Islet of Langerhans (tissue), 1 donor: ENCODE measurements at regions not wholly inside any gene's neighbourhood (a gene's known extent, or its start where the extent isn't known, plus 50 kb on each side); places are given as distances from the start of the nearest gene placed in this dataset.

Experiments
- FAIRE-seq: peaks from one replicate; lab custom pipeline; 2011; peaks lifted over from hg19 to GRCh38; lab: Jason Lieb, UNC

DNA sequence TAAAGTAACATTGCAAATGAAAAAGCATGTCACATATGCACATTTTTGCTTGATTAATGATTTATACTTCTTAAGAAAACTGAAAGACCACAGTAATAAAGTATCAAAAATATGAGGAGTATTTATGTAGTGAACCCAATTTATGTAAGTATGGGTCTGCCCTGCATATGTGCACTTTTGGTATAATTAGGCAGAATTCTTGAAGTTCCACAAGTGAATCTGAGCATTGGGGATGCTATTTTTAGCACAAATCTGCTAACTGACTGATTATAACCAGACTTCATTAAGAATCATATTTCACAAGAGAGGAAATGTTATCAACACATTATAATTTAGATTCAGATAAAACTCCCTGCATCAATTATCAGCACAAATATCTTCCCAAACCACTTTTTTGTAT, 407.1 kb upstream of the LRRC4C start:
- no peak for FAIRE-seq

DNA sequence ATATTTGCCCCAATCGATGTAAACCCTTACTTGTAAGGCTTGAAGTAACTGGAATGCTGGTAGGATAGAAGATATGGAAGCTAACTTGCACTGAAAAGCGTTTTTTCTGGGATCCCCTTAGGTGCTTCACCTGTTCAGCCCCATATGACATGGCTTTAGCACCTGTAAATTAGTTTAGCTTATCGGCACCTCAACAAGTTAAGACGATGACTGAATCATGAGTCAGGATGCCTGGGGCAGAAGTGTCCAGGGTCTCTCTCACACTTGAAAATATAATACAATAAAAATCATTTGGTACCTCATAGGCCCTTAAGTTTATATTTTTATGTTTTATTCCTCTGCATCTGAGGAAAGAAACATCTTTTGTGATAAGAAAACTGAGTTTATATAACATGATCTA, 409.2 kb upstream of the LRRC4C start:
- no peak for FAIRE-seq

GRCh38 chr11:41872426-41872825, 413.0 kb upstream of the LRRC4C start:
- no peak for FAIRE-seq

DNA sequence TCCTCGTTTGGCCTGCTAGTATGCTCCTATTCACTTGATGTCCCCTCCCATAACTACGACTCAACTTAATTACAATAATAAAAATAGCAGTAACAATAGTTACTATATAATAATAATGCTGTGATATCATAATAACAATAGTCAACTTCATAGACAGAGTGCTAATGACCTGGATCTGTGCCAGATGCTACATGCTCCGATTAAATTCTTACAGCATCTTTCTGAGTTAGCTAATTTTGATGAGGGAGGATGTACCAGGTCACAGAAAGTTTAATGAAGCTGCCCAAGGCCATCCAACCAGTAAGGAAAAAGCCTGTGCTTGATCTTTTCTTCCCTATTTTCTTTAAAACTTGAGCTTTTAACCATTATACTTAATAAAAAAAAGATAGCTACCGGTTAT, 413.4 kb upstream of the LRRC4C start:
- FAIRE-seq = no peak

GRCh38 chr11:41878095-41878494, 418.6 kb upstream of the LRRC4C start:
- FAIRE-seq = no peak

DNA sequence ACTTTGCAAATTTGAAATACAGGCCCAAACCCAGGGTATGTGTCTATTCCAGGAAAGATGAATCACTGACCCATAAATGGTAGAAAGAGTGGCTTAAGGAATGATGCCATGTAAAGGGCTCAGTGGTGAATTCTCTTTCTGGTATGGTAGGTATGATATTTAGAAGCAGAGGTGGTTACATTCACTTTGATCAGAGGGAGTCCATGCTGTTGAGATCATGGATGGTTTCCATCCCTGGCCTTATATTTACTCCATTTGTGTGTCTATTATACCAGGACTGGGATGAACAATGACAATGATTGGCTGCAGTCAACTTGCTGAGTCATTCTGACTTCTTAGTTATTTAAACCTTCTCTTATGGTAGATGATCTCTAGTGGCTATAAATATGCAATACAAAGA, 419.8 kb upstream of the LRRC4C start:
- no peak for FAIRE-seq

GRCh38 chr11:41895081-41895480, 435.6 kb upstream of the LRRC4C start:
- FAIRE-seq = no peak

DNA sequence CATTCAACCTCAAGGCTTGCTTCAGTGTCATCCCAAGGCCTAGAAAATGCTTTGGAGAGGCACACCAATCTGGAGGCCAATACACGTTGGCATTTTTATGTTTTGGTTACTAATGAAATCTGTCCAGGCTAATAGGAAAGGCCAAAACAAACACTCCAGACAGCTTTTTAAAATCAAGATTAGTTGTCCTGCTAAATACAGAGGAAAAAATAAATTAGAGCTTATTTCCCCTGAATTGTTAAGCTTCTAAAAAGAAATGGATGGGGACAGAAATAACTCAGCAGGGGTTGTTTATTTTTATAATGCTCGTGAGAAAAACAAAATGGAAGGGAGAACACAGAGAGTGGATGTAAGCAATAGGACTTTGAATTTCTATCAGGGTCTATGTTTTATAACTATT, 438.5 kb upstream of the LRRC4C start:
- FAIRE-seq = no peak

GRCh38 chr11:41917900-41918299, 458.4 kb upstream of the LRRC4C start:
- FAIRE-seq = no peak

DNA sequence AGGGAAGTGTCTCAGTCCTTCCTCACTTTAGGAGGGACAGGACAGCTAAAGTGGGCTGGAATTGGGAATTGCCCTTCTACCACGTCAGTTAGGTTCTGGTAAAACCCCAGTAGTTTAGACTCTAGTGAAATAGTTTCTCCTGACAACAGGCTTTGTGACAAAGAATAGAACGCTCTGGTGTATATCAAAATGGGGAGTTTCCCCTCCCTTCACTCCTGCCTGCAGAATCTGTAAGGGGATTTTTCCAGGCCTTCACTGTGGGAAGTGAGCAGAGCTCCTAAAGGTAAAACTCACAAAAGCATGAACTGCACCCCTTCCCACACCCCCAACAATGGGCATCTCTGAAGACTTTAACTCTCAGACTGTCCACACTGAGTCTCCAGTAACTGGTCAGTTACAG, 460.9 kb upstream of the LRRC4C start:
- no peak for FAIRE-seq

DNA sequence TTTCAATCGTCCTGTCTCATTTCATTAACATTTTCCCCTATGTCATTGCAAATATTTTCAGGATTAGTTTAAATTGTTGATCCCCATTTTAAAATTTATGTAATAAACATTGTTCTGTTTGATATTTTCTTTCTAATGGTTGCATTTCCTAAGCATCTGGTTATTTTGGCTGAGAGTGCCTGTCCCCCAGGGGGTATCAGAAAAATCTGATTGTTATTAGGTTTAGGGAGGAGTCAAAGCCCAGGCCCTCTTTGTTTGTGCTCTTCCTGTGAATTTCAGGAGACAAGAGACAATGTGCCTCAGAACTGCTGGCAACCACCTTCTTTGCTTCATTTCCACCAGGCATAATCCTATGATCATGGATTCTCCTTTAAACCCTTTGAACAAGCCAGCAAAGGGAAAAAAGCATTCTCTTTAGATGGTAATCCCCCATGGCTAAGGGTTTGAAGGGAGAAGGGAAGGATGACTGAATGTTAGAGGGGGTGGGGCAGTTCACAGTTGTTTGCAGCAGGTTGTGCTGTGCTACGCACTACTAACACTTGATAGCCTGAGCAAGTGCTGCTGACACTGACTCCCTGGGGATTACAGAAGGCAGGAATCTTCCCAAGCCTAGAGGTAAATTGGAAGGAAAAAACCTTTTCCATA, 462.4 kb upstream of the LRRC4C start:
- FAIRE-seq = no peak

- no peak for FAIRE-seq
These were observed 466.9 kb upstream of the LRRC4C start for GRCh38 chr11:41926339-41926738.

GRCh38 chr11:41935241-41935640, 475.8 kb upstream of the LRRC4C start:
- no peak for FAIRE-seq

DNA sequence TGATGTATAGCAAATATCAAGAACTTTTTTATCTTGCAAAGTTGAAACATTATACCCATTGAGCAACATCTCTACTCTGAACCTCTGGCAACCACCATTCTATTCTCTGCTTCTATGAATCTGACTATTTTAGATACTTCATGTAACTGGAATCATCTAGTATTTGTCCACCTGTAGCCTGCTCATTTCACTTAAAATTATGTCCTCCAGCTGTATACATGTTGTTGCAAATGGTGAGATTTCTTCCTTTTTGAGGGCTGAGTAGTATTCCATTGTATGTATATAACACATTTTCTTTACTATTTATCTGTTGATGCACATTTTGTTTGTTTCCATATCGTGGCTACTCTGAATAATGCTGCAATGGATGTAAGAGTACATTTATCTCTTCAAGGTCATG, 476.3 kb upstream of the LRRC4C start:
- no peak for FAIRE-seq

- FAIRE-seq = no peak
These were observed 484.2 kb upstream of the LRRC4C start for GRCh38 chr11:41943656-41944055.

DNA sequence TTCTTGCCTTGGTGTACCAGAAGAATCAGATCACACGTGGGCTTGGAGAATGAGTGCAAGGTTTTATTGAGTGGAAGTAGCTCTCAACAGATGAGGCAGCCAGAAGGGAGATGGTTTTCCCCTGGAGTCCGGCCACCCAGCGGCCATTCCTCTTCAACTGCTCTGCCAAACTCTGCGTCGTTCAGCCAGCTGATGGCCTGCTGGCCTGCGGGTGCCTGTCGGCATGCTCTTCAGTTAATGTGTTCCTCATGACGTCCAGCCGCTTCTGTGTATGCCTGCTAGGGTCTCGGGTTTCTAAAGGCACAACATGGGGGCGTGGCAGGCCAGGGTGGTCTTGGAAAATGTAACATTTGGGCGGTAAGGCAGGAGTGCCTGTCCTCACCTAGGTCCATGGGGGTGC, 487.9 kb upstream of the LRRC4C start:
- FAIRE-seq = no peak

DNA sequence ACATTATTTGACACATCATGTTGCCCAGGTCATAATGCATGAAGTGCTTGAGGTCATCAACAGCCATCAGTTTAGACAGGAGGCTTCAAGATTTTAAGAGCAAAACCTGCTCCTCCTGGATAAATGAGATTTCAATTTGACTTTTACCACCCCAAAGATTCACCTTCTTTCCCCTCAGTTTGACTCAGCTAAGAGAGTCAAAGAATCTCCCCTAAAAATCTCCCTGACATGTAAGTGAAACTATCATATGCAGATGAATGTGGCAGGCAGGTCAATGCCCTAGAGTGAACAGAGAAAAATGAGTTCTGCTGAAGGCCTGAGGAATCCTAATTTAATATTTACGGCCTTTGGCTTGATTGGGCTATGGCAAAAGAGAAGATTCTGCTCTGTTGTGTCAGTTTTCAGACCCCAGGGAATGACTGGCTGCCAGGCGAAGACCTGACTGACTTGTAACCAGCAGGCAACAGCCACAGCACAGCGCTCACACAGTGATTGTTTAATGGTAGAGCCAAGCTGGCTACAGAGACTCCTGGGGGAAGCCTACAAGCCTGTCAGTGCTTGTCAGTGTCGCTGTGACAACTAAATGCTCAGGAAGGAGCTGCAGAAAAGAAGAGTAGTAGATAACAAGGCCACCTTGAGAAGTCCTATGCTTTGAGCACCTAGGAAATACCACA, 491.2 kb upstream of the LRRC4C start:
- no peak for FAIRE-seq

GRCh38 chr11:41954034-41954433, 494.6 kb upstream of the LRRC4C start:
- no peak for FAIRE-seq

DNA sequence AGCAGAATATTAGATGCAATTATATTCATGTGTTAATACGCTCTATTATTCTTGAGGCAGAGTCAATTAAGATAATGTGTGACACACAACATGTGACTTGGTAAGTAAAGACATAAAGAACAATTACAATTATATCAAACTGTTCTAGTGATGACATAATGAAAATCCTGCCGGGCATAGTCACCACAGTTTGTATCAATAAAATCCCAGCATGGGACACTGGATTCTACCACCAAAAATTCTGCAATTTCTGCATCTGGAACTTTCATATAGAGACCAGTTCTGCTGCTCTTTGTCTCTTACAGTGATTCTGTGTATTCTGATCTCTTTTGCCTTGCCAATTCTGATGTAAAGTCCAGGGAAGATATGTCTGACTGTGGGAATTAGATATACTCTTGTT, 495.6 kb upstream of the LRRC4C start:
- no peak for FAIRE-seq

DNA sequence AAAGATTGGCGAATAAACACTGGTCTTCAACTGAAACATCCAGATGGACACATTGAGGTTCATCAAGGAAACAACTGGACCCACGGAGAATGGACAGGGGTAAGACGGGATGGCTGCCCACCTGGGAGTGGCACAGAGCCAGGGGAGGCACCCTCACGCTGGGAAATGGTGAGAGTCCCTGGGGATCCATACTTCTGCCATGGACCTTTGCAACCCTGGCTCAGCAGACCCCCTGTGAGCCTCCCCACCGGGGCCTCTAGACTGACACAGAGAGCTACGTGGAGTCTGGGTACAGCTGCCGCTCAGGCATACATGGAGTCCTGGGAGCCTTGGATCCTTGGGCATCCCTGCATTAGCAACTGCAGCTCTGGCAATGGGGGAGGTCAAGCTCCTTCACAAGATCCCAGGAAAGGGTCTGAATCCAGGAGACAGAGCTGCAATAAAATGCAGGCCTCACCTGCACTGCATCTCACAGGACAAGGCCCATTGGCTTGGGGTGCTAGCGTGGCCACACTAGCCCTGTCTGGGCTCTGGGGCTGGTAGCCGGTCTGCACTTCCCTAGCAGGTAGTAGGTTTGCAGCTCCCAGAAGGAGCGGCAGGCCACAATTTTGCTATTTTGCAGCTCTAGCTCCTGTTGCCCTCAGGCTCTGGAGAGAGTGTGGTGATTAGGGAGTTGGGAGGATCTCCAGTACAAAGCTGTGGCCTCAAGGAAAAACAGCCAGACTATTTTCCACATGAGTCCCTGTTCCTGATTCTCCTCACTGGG, 496.4 kb upstream of the LRRC4C start:
- FAIRE-seq = no peak

- no peak for FAIRE-seq
These were observed 504.0 kb upstream of the LRRC4C start for GRCh38 chr11:41963406-41963805.

DNA sequence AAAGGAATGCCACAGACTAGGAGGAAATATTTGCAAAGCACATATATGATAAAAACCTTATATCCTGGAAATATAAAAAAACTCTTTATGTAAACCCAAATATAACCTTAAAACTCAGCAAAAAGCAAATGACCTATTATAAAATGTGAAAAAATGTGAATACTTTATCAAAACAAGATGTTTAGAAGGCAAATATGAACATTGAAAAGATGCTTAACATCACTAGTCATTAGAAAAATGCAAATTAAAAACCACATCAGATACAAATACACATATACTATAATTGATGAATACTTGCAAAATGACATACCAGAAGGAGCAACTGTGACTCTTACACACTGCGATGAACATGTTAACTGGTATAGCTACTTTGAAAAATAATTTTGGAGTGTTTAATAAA, 511.2 kb upstream of the LRRC4C start:
- no peak for FAIRE-seq

DNA sequence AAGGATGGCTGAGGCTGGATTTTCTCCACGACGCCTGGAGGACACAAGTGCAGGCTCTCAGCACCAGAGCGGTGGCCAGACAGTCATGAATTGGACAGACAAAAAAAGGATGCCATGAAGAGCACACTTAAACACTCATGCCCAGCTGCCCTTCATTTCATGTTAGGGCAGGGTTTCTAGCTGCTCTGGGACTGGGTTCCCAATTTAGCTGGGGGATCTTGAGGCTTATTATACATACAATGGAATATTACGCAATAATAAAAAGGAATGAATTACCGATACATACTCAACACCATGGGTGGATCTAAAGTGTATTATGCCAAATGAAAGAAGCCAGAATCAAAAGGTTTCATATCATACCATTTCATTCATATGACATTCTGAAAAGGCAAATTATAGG, 512.1 kb upstream of the LRRC4C start:
- FAIRE-seq = no peak

- FAIRE-seq = no peak
These were observed 519.5 kb upstream of the LRRC4C start for GRCh38 chr11:41978945-41979344.
